ENCODE measurements at regions not wholly inside any gene's neighbourhood (a gene's known extent, or its start where the extent isn't known, plus 50 kb on each side); places are given as distances from the start of the nearest gene placed in this dataset.

- TF ChIP-seq EGR1 (IDR thresholded peaks at IDR 0.05; ENCODE audit: borderline replicate concordance, low read depth, low read length): no peak
- no peak for TF ChIP-seq CTCF (IDR thresholded peaks at IDR 0.05; ENCODE audit: control extremely low read depth in 1 of 3, insufficient read depth in 1 of 3, low read depth in 1 of 3, low read length in 3 of 3)
- TF ChIP-seq GABPA (IDR thresholded peaks at IDR 0.05; ENCODE audit: borderline replicate concordance, insufficient read depth, low read length): no peak
- TF ChIP-seq EZH2 (IDR thresholded peaks at IDR 0.05; ENCODE audit: low read depth, low read length, severe bottlenecking): no peak
- TF ChIP-seq EP300 (IDR thresholded peaks at IDR 0.05; ENCODE audit: borderline replicate concordance in 1 of 2, low read depth in 2 of 2, low read length in 2 of 2): no peak
- no peak for TF ChIP-seq POLR2A (IDR thresholded peaks at IDR 0.05; ENCODE audit: control extremely low read depth in 1 of 2, low read depth in 2 of 2, low read length in 2 of 2)
These were observed 367.8 kb upstream of the RASGEF1B start for GRCh38 chr4:81839347-81840042.

Data from H1 (cell line).